Transverse colon (tissue), 4 donors: ENCODE measurements at regions not wholly inside any gene's neighbourhood (a gene's known extent, or its start where the extent isn't known, plus 50 kb on each side); places are given as distances from the start of the nearest gene placed in this dataset.

Experiments
- DNase-seq: peaks from one replicate; pipeline ENCODE4 v3.0.0-alpha.2; 2019
- H3K27ac ChIP-seq, 4 donors: fragments of 200-600 bp; sonication (generic); 2 replicates each; pipeline ENCODE4 v1.5.1; 2016 to 2018; ENCODE audit warnings: inconsistent platforms in 4 of 4
- H3K27me3 ChIP-seq: fragments of 200-600 bp; sonication (generic); 2 replicates; pipeline ENCODE4 v1.5.1; 2017; ENCODE audit warnings: inconsistent platforms
- H3K36me3 ChIP-seq, 4 donors: fragments of 200-600 bp; sonication (generic); 2 replicates each; pipeline ENCODE4 v1.5.1; 2017 to 2019; ENCODE audit warnings: inconsistent platforms in 4 of 4
- H3K4me1 ChIP-seq, 4 donors: fragments of 200-600 bp; sonication (generic); 2 replicates each; pipeline ENCODE4 v1.5.1; 2017 to 2020; ENCODE audit warnings: inconsistent platforms in 4 of 4
- H3K4me3 ChIP-seq, 4 donors: fragments of 200-600 bp; sonication (generic); 1 replicate in 1 of 4; 2 replicates in 3 of 4; pipeline versions ENCODE4 v1.5.1 to v1.6.1; 2017 to 2019; ENCODE audit warnings: inconsistent platforms in 4 of 4
- H3K9me3 ChIP-seq, 2 donors: fragments of 200-600 bp; sonication (generic); 2 replicates each; pipeline ENCODE4 v1.5.1; 2017 to 2019; ENCODE audit warnings: inconsistent platforms in 2 of 2
- EP300 ChIP-seq: sonication (generic); formaldehyde crosslinking; IDR thresholded peaks from one replicate; pipeline ENCODE4 v1.6.1; 2017; ENCODE audit warnings: antibody characterized with exemption, low read depth
- POLR2A ChIP-seq: fragments of 450-650 bp; IDR thresholded peaks from one replicate; pipeline ENCODE4 v1.6.1; 2016; ENCODE audit warnings: antibody characterized with exemption, mild to moderate bottlenecking, moderate library complexity
- POLR2AphosphoS5 ChIP-seq, 3 donors: sonication (generic); formaldehyde crosslinking; IDR thresholded peaks; one replicate each; pipeline ENCODE4 v1.6.1; 2016; ENCODE audit warnings: antibody characterized with exemption in 3 of 3
- WGBS, 2 donors: methylation state at CpG; one replicate each; pipeline ENCODE4 v1.1.5; 2018; ENCODE audit warnings: low coverage in 1 of 2; 5-methylcytosine and 5-hydroxymethylcytosine counted together
- in situ Hi-C, 4 donors: fragments of 200-750 bp; cut with MboI; loops; one replicate each; pipeline versions ENCODE4 v1.15.0 to v1.15.1; 2017; ENCODE audit warnings: low sequenced_read_pairs in 3 of 4, low pct_ligation_motif_present in 1 of 4, low pct_unique_long_range_greater_than_20kb in 1 of 4
- intact Hi-C: fragments of 100-400 bp; cut with DNase I; formaldehyde crosslinking; loops from one replicate; pipeline ENCODE4 v1.15.1; 2023; ENCODE audit warnings: low total_unique reads
- TF ChIP-seq, protein P1 (sequence below), 5 experiments: fragments of 200-600 bp in 3 of 5; fragments of 450-650 bp in 2 of 5; sonication (generic) in 3 of 5; IDR thresholded peaks; 1 replicate in 2 of 5; 2 replicates in 3 of 5; pipeline ENCODE4 v1.5.1; 2016 to 2017; ENCODE audit warnings: antibody characterized with exemption in 5 of 5, inconsistent platforms in 3 of 5, mild to moderate bottlenecking in 2 of 5, moderate library complexity in 1 of 5

DNA sequence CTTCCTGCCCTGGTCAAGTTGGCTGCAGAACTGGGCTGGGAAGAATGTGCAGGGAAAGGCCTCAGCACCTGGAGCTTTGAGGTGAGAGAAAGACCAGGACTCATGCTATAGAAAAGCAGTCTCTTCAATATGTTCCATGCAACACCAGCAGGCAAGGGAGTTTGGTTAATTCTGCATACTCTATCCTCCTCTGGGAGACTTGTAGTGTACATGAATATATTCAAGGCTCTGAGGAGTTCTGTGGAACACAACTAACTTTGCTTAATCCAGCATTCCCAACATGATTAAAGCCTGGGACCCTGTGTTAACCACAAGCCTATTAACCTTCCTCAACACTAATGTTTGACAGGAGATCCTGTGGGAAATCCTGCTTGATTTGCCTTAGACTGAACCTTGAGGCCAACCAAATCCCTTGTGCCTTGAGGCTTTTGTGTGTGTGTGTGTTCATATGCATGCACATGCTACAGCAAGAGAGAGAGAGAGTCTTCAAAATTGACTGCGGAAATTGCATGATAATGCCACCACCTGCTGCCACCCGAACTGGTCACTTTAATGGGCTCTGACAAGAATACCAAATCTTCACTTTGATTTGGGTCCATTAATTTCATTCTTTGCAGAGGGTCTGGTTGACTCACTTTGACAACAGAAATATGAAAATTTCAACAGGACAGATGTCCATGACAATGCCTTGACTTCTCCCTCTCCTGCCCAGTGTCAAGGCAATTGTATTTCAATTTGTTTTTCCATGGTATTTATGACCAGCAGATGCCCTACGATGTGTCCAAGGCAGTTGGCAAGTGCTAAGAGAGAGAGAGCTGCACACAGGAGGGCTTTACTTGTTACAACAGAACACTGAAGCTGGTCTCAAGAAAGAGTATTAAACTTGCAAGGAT lies 238.2 kb upstream of the ZBED5 start:
- no peak overlapping the region for H3K27ac ChIP-seq
- in situ Hi-C loops (no loop called here), intact Hi-C loops (no loop called here)
- no peak overlapping the region for H3K4me3 ChIP-seq
- 77% methylated on average over 3 of the region's 3 CpGs; no CpG with 5 or more reads in 1 of the 2 donors for WGBS, 2 donors
- no peaks in the 10 kb centered on the region for H3K36me3 ChIP-seq
- no peaks in the 10 kb centered on the region for H3K27me3 ChIP-seq
- no peaks in the 10 kb centered on the region for H3K4me1 ChIP-seq
- H3K9me3 ChIP-seq, result no peaks in the 10 kb centered on the region
- DNase-seq, result no peak
- TF ChIP-seq POLR2A (no peak), POLR2AphosphoS5 (IDR thresholded peaks at IDR 0.05) (no peak), EP300 (no peak)
- TF ChIP-seq, protein P1, sequence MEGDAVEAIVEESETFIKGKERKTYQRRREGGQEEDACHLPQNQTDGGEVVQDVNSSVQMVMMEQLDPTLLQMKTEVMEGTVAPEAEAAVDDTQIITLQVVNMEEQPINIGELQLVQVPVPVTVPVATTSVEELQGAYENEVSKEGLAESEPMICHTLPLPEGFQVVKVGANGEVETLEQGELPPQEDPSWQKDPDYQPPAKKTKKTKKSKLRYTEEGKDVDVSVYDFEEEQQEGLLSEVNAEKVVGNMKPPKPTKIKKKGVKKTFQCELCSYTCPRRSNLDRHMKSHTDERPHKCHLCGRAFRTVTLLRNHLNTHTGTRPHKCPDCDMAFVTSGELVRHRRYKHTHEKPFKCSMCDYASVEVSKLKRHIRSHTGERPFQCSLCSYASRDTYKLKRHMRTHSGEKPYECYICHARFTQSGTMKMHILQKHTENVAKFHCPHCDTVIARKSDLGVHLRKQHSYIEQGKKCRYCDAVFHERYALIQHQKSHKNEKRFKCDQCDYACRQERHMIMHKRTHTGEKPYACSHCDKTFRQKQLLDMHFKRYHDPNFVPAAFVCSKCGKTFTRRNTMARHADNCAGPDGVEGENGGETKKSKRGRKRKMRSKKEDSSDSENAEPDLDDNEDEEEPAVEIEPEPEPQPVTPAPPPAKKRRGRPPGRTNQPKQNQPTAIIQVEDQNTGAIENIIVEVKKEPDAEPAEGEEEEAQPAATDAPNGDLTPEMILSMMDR (IDR thresholded peaks at IDR 0.05), result no peak

DNA sequence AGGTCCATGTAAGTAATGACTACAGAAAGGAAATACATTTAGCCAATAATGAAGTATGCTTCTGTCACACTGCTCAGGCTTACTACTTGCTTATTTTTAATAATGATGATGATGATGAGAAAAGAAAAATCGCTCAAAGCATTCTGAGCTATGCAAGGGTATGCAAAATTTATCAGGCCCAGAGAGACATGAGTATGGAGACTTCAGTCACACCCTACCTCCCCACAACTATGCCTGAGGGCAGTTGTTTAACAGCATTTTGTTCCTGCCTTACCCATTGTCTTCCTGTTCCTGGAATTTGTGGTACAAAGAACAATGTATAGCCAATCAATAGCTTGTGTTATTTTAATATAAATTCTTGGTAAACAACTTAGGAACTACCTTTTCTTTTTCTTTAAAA lies 232.6 kb upstream of the ZBED5 start:
- Histone ChIP-seq H3K36me3 (no peaks in the 10 kb centered on the region), H3K9me3 (no peaks in the 10 kb centered on the region), H3K27me3 (no peaks in the 10 kb centered on the region), H3K27ac (no peak overlapping the region), H3K4me3 (no peak overlapping the region), H3K4me1 (no peaks in the 10 kb centered on the region)
- WGBS, 2 donors, result 67 to 92% methylated on average over 1 of the region's 1 CpG
- intact Hi-C loops, result no loop called here
- TF ChIP-seq, protein P1 (IDR thresholded peaks at IDR 0.05), result no peak
- no peak for TF ChIP-seq EP300
- no peak for TF ChIP-seq POLR2AphosphoS5 (IDR thresholded peaks at IDR 0.05)
- no peak for TF ChIP-seq POLR2A
- in situ Hi-C loops, result no loop called here
- no peak for DNase-seq

DNA sequence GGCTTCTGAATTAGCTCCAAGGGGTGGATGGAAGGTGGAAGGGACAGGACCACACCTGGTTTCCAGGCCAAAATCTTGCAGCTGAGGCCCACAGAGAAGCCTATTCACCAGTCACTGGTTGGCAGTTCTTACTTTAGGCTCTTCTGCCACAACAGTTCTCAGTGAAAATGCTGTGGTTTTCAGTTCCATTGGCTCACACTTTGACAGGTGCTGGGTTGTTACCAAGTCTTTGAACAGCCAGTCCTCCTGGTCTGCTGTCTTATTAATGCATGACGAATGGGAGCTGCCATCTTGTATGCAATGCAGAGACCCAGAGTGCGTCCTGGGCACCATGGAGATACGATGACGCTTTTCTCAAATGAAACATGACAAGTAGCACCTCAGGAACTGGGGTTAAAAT lies 232.0 kb upstream of the ZBED5 start:
- TF ChIP-seq POLR2A (no peak), POLR2AphosphoS5 (IDR thresholded peaks at IDR 0.05) (no peak), EP300 (no peak)
- TF ChIP-seq, protein P1 (IDR thresholded peaks at IDR 0.05), result no peak
- no peaks in the 10 kb centered on the region for H3K36me3 ChIP-seq
- WGBS, 2 donors, result 88% methylated on average over 4 of the region's 4 CpGs; no CpG with 5 or more reads in 1 of the 2 donors
- no peaks in the 10 kb centered on the region for H3K27me3 ChIP-seq
- no peak overlapping the region for H3K27ac ChIP-seq
- intact Hi-C loops, result no loop called here
- no peaks in the 10 kb centered on the region for H3K4me1 ChIP-seq
- no peak overlapping the region for H3K4me3 ChIP-seq
- DNase-seq, result no peak
- in situ Hi-C loops, result no loop called here
- H3K9me3 ChIP-seq, result no peaks in the 10 kb centered on the region

DNA sequence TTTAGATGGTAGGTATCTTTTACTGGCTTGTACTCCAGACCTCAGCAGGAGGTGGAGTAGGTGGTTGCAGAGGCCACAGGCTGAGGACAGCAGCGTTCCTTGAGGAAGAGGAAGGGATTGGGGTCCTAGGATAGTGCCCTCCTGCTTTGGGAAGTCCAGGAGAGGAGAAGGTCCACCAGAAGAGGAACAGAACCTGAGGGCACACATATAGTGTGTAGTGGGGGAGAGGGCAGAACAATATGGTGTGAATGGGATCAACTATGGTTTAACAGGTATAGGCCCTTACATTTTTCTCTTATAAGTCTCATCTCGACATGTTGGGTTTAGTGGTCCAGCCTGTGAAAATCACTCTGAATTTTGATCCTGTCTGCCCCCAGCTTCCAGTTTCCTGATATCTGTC lies 229.1 kb upstream of the ZBED5 start:
- H3K9me3 ChIP-seq, result no peaks in the 10 kb centered on the region
- 78 to 94% methylated on average over 2 of the region's 2 CpGs for WGBS, 2 donors
- no peak for TF ChIP-seq POLR2A
- TF ChIP-seq POLR2AphosphoS5 (IDR thresholded peaks at IDR 0.05), result no peak
- TF ChIP-seq, protein P1 (IDR thresholded peaks at IDR 0.05), result no peak
- no peak for TF ChIP-seq EP300
- in situ Hi-C loops (no loop called here), intact Hi-C loops (no loop called here)
- no peak overlapping the region for H3K27ac ChIP-seq
- no peak for DNase-seq
- no peak overlapping the region for H3K4me3 ChIP-seq
- H3K36me3 ChIP-seq, result no peaks in the 10 kb centered on the region
- no peaks in the 10 kb centered on the region for H3K27me3 ChIP-seq
- no peaks in the 10 kb centered on the region for H3K4me1 ChIP-seq
